SK-N-SH treated with all-trans-retinoic acid at 6 μM for 48 hours (cell line): ENCODE measurements at regions not wholly inside any gene's neighbourhood (a gene's known extent, or its start where the extent isn't known, plus 50 kb on each side); places are given as distances from the start of the nearest gene placed in this dataset.

Source experiments
- ATAC-seq: fragments of 200-7000 bp; cut with Tn5 transposase; 3 replicates; pipeline ENCODE4 v1.9.1; 2020; ENCODE audit warnings: mild to moderate bottlenecking, moderate library complexity
- ARNTL ChIP-seq: fragments of 450-650 bp; formaldehyde crosslinking; IDR thresholded peaks from 2 replicates; pipeline ENCODE4 v1.5.0; 2020; ENCODE audit warnings: low read depth, mild to moderate bottlenecking, moderate library complexity, borderline replicate concordance
- BACH2 ChIP-seq: fragments of 250-450 bp; sonication (Bioruptor Pico); IDR thresholded peaks from 2 replicates; pipeline ENCODE4 v1.9.0; 2021; ENCODE audit warnings: mild to moderate bottlenecking, borderline replicate concordance
- CSDC2 ChIP-seq: fragments of 250-450 bp; sonication (Bioruptor Pico); IDR thresholded peaks from 2 replicates; pipeline ENCODE4 v1.5.0; 2020; ENCODE audit warnings: mild to moderate bottlenecking, moderate library complexity
- CSRNP3 ChIP-seq: fragments of 250-450 bp; sonication (Bioruptor Pico); IDR thresholded peaks from 2 replicates; pipeline ENCODE4 v1.5.1; 2021; ENCODE audit warnings: mild to moderate bottlenecking, moderate library complexity
- ISL1 ChIP-seq: fragments of 250-450 bp; sonication (Bioruptor Pico); IDR thresholded peaks from 2 replicates; pipeline ENCODE4 v2.1.2; 2022; ENCODE audit warnings: mild to moderate bottlenecking, moderate library complexity
- POU6F1 ChIP-seq: fragments of 250-450 bp; sonication (Bioruptor Pico); IDR thresholded peaks from 2 replicates; pipeline ENCODE4 v1.8.0; 2021; ENCODE audit warnings: low read depth, mild to moderate bottlenecking, moderate library complexity, borderline replicate concordance
- PPARA ChIP-seq: fragments of 250-450 bp; sonication (Bioruptor Pico); IDR thresholded peaks from 2 replicates; pipeline ENCODE4 v1.5.0; 2020; ENCODE audit warnings: mild to moderate bottlenecking, borderline replicate concordance
- RARB ChIP-seq: fragments of 250-450 bp; sonication (Bioruptor Pico); IDR thresholded peaks from 2 replicates; pipeline ENCODE4 v1.8.0; 2021; ENCODE audit warnings: mild to moderate bottlenecking, moderate library complexity
- SNAI2 ChIP-seq: fragments of 250-450 bp; sonication (Bioruptor Pico); IDR thresholded peaks from 2 replicates; pipeline ENCODE4 v1.5.0; 2020; ENCODE audit warnings: mild to moderate bottlenecking, moderate library complexity
- TCF4 ChIP-seq: fragments of 250-450 bp; sonication (Bioruptor Pico); IDR thresholded peaks from 2 replicates; pipeline ENCODE4 v1.8.0; 2021; ENCODE audit warnings: mild to moderate bottlenecking, moderate library complexity, borderline replicate concordance
- TOX ChIP-seq: fragments of 250-450 bp; sonication (Bioruptor Pico); IDR thresholded peaks from 2 replicates; pipeline ENCODE4 v1.8.0; 2021; ENCODE audit warnings: mild to moderate bottlenecking, moderate library complexity, borderline replicate concordance
- TSHZ2 ChIP-seq: fragments of 250-450 bp; sonication (Bioruptor Pico); IDR thresholded peaks from 2 replicates; pipeline ENCODE4 v1.5.0; 2020; ENCODE audit warnings: mild to moderate bottlenecking, moderate library complexity
- ZFP3 ChIP-seq: fragments of 250-450 bp; sonication (Bioruptor Pico); IDR thresholded peaks from 2 replicates; pipeline ENCODE4 v1.5.0; 2020; ENCODE audit warnings: mild to moderate bottlenecking, moderate library complexity
- ZFP30 ChIP-seq: fragments of 450-650 bp; formaldehyde crosslinking; IDR thresholded peaks from 2 replicates; pipeline ENCODE4 v1.5.0; 2022; ENCODE audit warnings: mild to moderate bottlenecking, moderate library complexity
- ZNF565 ChIP-seq: fragments of 450-650 bp; formaldehyde crosslinking; conservative IDR thresholded peaks from 2 replicates; pipeline ENCODE4 v1.5.0; 2020; ENCODE audit warnings: low read depth, mild to moderate bottlenecking, moderate library complexity
- ZNF70 ChIP-seq: fragments of 450-650 bp; formaldehyde crosslinking; IDR thresholded peaks from 2 replicates; pipeline ENCODE4 v1.5.0; 2020; ENCODE audit warnings: mild to moderate bottlenecking, moderate library complexity
- ZNF8 ChIP-seq: fragments of 450-650 bp; formaldehyde crosslinking; IDR thresholded peaks from 2 replicates; pipeline ENCODE4 v1.5.0; 2020; ENCODE audit warnings: mild to moderate bottlenecking, moderate library complexity
- TF ChIP-seq, protein P1 (sequence below): fragments of 250-450 bp; sonication (Bioruptor Pico); IDR thresholded peaks from 2 replicates; pipeline ENCODE4 v1.5.1; 2020; ENCODE audit warnings: low read depth, mild to moderate bottlenecking, moderate library complexity
- TF ChIP-seq, protein P2 (sequence below): fragments of 250-450 bp; sonication (Bioruptor Pico); IDR thresholded peaks from 2 replicates; pipeline ENCODE4 v1.8.0; 2020; ENCODE audit warnings: mild to moderate bottlenecking, moderate library complexity, borderline replicate concordance

DNA sequence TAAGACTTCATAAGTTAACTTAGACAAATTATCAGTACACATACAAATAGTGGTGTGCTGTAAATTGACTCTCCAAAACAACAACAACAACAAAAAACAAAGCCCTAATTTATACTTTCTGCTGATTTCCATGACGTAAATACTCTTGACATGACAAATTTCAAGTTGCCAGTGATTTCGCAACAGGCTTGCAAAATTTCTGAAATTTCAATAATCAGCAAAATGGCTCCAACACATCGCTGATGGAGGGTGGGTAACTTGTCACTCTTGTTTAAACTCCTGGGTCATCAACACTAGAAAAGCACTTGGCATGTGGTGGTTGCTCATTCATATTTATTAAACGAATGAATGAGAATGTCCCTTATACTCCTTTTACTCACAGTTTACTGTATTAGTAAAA is 205.2 kb upstream of the SATB1 start (continued):
- TF ChIP-seq ARNTL (CRISPR knock-in tag): no peak
- TF ChIP-seq RARB (CRISPR knock-in tag): no peak
- TF ChIP-seq, protein P1, sequence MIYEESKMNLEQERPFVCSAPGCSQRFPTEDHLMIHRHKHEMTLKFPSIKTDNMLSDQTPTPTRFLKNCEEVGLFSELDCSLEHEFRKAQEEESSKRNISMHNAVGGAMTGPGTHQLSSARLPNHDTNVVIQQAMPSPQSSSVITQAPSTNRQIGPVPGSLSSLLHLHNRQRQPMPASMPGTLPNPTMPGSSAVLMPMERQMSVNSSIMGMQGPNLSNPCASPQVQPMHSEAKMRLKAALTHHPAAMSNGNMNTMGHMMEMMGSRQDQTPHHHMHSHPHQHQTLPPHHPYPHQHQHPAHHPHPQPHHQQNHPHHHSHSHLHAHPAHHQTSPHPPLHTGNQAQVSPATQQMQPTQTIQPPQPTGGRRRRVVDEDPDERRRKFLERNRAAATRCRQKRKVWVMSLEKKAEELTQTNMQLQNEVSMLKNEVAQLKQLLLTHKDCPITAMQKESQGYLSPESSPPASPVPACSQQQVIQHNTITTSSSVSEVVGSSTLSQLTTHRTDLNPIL (CRISPR knock-in tag): no peak
- TF ChIP-seq BACH2 (CRISPR knock-in tag): no peak
- no peak for TF ChIP-seq ZNF565 (CRISPR knock-in tag)
- no peak for TF ChIP-seq CSRNP3 (CRISPR knock-in tag)
- no peak for TF ChIP-seq TOX (CRISPR knock-in tag)

DNA sequence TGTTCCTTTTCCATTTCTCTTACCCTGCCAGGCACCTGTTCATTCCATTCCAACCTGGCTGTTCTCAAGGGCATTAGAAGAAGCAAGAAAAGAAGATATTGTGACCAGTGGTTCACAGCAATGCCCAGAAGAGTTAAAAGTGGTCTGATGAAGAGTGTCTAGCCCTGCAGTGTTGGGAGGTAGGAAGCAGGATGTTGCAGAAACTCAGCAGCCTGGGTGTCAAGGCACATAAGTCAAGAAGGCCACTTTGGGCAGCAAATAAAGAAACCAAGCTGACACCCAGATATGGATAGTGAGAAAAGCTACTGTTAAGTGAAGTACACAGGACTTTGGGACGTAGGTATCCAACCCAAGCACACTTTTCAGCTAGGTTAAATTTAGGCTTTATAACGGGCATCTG is 199.9 kb upstream of the SATB1 start:
- no peak for TF ChIP-seq ZNF565 (CRISPR knock-in tag)
- no peak for TF ChIP-seq SNAI2
- TF ChIP-seq POU6F1 (CRISPR knock-in tag): no peak
- TF ChIP-seq ARNTL (CRISPR knock-in tag): no peak
- TF ChIP-seq BACH2 (CRISPR knock-in tag): no peak
- TF ChIP-seq RARB (CRISPR knock-in tag): no peak
- no peak for TF ChIP-seq CSDC2 (CRISPR knock-in tag)
- TF ChIP-seq ZFP3 (CRISPR knock-in tag): no peak
- TF ChIP-seq, protein P2, sequence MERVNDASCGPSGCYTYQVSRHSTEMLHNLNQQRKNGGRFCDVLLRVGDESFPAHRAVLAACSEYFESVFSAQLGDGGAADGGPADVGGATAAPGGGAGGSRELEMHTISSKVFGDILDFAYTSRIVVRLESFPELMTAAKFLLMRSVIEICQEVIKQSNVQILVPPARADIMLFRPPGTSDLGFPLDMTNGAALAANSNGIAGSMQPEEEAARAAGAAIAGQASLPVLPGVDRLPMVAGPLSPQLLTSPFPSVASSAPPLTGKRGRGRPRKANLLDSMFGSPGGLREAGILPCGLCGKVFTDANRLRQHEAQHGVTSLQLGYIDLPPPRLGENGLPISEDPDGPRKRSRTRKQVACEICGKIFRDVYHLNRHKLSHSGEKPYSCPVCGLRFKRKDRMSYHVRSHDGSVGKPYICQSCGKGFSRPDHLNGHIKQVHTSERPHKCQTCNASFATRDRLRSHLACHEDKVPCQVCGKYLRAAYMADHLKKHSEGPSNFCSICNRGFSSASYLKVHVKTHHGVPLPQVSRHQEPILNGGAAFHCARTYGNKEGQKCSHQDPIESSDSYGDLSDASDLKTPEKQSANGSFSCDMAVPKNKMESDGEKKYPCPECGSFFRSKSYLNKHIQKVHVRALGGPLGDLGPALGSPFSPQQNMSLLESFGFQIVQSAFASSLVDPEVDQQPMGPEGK: no peak
- TF ChIP-seq TOX (CRISPR knock-in tag): no peak
- no peak for TF ChIP-seq TCF4 (CRISPR knock-in tag)
- no peak for TF ChIP-seq ZNF8
- TF ChIP-seq ZFP30 (CRISPR knock-in tag): no peak
- no peak for TF ChIP-seq ISL1 (CRISPR knock-in tag)
- no peak for TF ChIP-seq PPARA (CRISPR knock-in tag)
- no peak for TF ChIP-seq TSHZ2 (CRISPR knock-in tag)
- no peak for ATAC-seq

GRCh38 chr3:18623220-18623619 is 198.1 kb upstream of the SATB1 start:
- no peak for TF ChIP-seq TSHZ2 (CRISPR knock-in tag)
- no peak for TF ChIP-seq CSRNP3 (CRISPR knock-in tag)
- TF ChIP-seq ZNF70: no peak
- TF ChIP-seq RARB (CRISPR knock-in tag): no peak
- no peak for TF ChIP-seq SNAI2
- TF ChIP-seq, all 23 proteins: peak for 0
- no peak for ATAC-seq
